ENCODE measurements at regions not wholly inside any gene's neighbourhood (a gene's known extent, or its start where the extent isn't known, plus 50 kb on each side); places are given as distances from the start of the nearest gene placed in this dataset.

DNA sequence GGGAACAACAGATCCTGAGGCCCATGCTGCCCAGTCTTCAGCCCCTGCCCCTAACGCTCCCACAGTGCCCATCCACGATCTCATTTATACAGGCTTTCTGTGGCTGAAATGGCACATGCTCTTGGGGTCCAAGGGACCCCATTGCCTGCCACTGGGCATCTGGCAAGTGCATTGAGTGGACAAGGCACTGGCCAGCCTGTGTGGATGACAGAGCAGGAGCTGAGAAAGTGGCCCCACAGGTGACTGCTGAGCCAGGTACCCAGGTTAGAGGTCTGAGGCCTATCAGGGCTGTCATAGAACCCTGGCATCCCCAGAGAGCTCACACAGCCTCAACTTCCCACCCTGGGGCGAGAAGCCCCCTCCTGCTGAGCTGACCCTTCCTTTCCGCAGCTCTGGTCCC is 86.0 kb upstream of the NXT1 start:
- Mint-ChIP-seq H3K9me3 (peaks cover 13% of the 10 kb centered on the region), H3K4me1 (ENCODE audit: unreplicated experiment) (no peaks in the 10 kb centered on the region), H3K4me3 (no peak overlapping the region), H3K27me3 (no peaks in the 10 kb centered on the region), H3K36me3 (no peaks in the 10 kb centered on the region), H3K27ac (no peak overlapping the region)
- TF ChIP-seq, protein P1, sequence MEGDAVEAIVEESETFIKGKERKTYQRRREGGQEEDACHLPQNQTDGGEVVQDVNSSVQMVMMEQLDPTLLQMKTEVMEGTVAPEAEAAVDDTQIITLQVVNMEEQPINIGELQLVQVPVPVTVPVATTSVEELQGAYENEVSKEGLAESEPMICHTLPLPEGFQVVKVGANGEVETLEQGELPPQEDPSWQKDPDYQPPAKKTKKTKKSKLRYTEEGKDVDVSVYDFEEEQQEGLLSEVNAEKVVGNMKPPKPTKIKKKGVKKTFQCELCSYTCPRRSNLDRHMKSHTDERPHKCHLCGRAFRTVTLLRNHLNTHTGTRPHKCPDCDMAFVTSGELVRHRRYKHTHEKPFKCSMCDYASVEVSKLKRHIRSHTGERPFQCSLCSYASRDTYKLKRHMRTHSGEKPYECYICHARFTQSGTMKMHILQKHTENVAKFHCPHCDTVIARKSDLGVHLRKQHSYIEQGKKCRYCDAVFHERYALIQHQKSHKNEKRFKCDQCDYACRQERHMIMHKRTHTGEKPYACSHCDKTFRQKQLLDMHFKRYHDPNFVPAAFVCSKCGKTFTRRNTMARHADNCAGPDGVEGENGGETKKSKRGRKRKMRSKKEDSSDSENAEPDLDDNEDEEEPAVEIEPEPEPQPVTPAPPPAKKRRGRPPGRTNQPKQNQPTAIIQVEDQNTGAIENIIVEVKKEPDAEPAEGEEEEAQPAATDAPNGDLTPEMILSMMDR (conservative IDR thresholded peaks at IDR 0.05), result no peak
- DNase-seq (ENCODE audit: extremely low spot score, unreplicated experiment), result no peak

DNA sequence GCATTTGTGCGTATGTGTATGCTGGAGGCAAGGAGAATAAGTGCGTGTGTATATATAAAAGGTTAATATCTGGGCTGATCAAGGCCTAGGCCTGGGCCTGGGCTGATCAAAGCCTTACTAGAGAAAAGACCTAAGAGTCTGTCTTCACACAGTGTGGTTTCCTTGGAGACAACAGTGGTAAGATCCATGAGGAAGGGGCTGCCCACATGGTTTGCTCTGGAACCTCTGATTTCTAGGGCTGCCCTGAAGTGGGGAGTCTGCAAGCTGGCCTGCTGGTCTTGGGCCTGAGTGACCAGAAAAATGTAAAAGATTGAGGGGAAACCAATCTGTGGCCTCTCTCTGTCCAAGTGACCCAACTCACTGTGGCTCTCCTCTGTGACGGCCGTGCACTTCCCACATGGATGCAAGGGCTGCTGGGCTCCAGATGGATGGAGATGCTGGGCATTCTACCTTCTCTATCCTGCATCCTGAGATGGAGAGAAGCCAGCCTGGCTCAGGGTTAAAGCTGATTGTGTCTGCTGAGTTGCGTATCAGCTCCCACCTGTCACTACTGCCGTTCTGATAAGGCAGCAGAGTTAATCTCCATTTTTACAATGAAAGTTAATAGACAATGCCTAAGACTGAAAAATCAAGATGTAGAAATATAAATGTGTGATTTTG is 90.3 kb upstream of the NXT1 start:
- Mint-ChIP-seq H3K4me3 (no peak overlapping the region), H3K36me3 (no peaks in the 10 kb centered on the region), H3K4me1 (ENCODE audit: unreplicated experiment) (peaks cover 19% of the 10 kb centered on the region), H3K27ac (no peak overlapping the region), H3K27me3 (peaks cover 13% of the 10 kb centered on the region), H3K9me3 (no peaks in the 10 kb centered on the region)
- TF ChIP-seq, protein P1 (conservative IDR thresholded peaks at IDR 0.05), result no peak
- DNase-seq (ENCODE audit: extremely low spot score, unreplicated experiment), result no peak

DNA sequence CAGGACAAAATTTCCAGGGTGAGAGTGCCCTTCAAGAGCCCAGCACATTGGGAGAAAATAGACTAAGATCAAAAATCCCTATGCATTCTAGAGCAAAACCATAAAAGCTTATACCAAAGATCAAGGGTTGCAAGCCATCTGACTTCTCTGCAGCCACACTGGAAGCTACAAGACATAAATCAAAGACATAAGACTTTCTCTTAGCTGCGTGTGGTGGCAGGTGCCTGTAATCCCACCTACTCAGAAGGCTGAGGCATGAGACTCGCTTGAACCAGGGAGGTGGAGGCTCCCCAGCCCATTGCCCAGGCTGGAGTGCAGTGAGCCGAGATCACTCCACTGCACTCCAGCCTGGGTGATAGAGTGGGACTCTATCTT is 91.9 kb upstream of the NXT1 start:
- DNase-seq (ENCODE audit: extremely low spot score, unreplicated experiment), result no peak
- Mint-ChIP-seq H3K4me3 (no peak overlapping the region), H3K9me3 (no peaks in the 10 kb centered on the region), H3K27ac (no peak overlapping the region), H3K27me3 (peaks cover 16% of the 10 kb centered on the region), H3K36me3 (no peaks in the 10 kb centered on the region), H3K4me1 (ENCODE audit: unreplicated experiment) (peaks cover 22% of the 10 kb centered on the region)
- TF ChIP-seq, protein P1 (conservative IDR thresholded peaks at IDR 0.05), result no peak

DNA sequence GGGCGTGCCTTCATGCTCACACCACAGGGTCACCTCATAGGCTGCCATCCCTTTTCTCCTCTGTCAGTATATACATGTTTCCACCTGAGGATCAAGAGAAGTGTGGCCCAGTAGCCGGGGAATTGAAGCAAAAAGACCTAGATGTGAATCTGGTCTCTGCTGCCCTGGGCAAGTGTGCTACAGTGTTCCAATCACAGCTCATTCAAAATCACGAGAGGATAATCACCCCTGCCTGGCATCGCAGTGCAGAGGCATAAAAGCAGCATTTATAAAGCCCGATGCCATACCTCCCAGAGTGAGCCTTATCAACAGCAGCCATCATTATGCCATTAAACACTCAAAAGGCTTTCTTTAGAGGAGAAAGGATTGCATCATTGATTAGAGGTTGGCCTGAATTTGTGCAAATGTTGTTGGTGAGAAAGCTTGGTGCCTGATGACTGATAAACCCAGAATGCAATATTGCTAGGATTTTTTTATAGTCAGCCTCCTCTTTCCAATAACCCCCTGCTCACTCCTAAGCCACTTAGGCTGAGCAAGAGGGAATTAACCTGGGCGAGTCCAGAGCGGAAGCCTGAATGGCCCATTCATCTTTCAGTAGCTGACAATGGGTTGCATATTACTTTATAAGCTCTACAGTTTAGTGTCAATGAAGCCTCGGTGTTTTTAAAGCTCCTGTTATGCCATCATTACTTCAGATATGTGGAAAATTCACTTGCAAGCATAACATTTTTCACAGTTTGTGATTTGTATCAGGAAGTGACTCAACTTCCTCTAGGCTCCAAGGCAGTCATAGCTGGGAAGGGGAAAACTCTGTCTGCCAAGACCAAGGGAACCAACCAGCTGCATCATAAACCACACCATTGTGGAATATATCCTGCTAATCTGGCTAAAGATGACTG is 92.5 kb upstream of the NXT1 start:
- Mint-ChIP-seq H3K27me3 (peaks cover 16% of the 10 kb centered on the region), H3K36me3 (no peaks in the 10 kb centered on the region), H3K4me1 (ENCODE audit: unreplicated experiment) (peaks cover 22% of the 10 kb centered on the region), H3K9me3 (no peaks in the 10 kb centered on the region), H3K27ac (no peak overlapping the region), H3K4me3 (no peak overlapping the region)
- no peak for DNase-seq (ENCODE audit: extremely low spot score, unreplicated experiment)
- TF ChIP-seq, protein P1 (conservative IDR thresholded peaks at IDR 0.05), result no peak

DNA sequence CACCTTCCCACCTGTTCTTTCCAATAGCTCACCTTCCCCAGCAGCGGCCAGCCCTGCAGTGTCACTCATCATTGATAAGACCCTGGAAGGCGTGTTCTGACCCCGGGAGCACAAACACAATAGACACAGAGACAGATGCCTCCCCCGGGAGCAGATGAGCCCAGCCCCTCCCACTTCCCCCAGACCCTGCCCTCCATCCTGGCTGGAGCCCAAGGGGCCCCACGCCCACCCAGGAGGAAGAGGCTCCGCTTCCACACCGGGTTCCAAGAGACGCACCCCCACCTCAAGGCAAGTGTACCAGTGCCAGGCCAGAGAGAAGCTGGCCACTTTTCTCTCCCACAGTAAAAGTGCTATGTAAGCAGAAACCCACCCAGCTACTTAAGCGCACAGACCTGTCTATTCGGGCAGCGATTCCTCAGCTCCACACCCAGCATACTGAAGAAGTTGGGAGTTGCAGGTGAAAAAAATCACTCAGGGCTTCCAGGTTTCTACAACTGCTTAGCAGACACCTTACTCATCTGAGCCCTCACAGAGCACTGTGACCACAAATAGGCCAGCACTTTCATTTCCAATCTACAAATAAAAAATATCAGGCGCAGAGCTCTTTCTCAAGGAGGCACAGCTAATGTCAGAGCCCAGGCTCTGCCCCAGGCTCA is 93.4 kb upstream of the NXT1 start:
- no peak for DNase-seq (ENCODE audit: extremely low spot score, unreplicated experiment)
- Mint-ChIP-seq H3K27ac (no peak overlapping the region), H3K4me1 (ENCODE audit: unreplicated experiment) (peaks cover 22% of the 10 kb centered on the region), H3K36me3 (no peaks in the 10 kb centered on the region), H3K27me3 (peaks cover 16% of the 10 kb centered on the region), H3K4me3 (no peak overlapping the region), H3K9me3 (no peaks in the 10 kb centered on the region)
- TF ChIP-seq, protein P1 (conservative IDR thresholded peaks at IDR 0.05), result no peak
